Fibroblast of pulmonary artery (primary cell): ENCODE measurements at regions not wholly inside any gene's neighbourhood (a gene's known extent, or its start where the extent isn't known, plus 50 kb on each side); places are given as distances from the start of the nearest gene placed in this dataset.

ENCODE experiments used
- DNase-seq: peaks from one replicate; pipeline ENCODE4 v3.0.0-alpha.2; 2010; ENCODE audit warnings: low read depth
- H3K4me3 ChIP-seq: replicated peaks from 2 replicates; pipeline ENCODE4 v1.5.1; 2011; ENCODE audit warnings: low read depth, mild to moderate bottlenecking, control low read depth, low read length, moderate library complexity
- CTCF ChIP-seq: IDR thresholded peaks from 2 replicates; pipeline ENCODE4 v1.5.1; 2011; ENCODE audit warnings: mild to moderate bottlenecking, control low read depth, low read length, inconsistent platforms; ENCODE audit errors: missing control alignments

DNA sequence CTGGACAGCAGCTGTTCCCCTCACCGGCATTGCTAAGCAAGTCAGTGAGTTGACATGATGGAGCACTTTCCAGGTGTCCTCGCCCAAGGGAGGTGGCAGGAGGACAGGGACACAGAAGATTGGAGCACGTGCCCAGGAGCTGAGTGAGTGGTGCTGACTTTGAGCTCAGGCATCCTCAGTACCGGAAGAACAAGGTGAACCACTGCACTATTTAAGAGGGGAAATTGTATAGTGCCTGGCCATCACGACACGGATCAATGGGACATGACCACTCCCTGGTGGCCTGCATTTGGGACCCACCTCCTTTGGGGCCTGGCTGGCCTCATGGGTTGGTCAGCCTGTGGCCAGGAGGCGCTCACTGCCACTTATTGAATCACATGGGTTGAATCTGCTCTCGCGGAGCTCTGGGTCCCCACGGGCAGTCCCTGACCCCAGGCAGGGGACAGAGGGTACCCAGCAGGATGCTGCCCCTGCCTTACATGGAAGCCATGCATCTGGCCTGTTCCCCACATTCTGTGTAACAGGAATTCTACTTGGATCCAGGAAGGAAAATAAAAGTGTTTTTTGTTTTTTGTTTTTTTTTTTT is 206.9 kb upstream of the ZNF536 start:
- no peak for TF ChIP-seq CTCF

DNA sequence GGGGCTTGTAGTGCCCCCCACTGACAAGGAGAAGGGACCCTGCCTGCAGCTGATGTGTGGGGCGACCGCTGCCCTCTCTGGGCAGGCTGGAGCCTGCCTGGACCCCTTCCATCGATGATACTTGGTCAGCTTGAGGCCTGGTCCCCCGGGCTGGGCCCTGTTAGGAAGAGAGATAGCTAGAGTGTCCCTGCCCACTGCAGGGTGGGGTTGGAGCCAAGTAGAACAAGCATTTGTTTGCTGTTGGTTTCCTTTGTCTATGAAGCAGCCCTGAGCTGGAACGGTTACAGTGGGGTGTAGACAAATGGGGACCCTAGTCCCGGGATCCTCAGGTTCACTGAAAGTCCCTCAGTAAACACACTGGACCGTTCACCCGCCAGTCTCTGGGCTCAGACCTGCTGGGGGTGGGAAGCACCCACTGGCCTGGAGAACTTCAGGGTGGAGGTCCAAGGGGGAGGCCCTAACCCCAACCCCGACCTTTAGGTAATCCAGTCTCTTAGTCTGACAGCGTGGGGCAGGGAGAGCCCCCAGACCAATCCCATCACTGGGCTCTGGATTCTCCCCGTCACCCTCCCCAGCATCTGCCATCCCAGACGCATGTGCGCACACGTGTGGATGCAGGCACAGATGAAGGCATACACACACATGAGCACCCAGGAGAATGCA is 204.8 kb upstream of the ZNF536 start:
- no peak for DNase-seq
- no peak overlapping the region for H3K4me3 ChIP-seq
- TF ChIP-seq CTCF = no peak

More for the DNA sequence above, 206.9 kb upstream of the ZNF536 start:
- H3K4me3 ChIP-seq = no peak overlapping the region
- DNase-seq = no peak

- no peak for TF ChIP-seq CTCF
- DNase-seq = no peak
- no peak overlapping the region for H3K4me3 ChIP-seq
Observed at GRCh38 chr19:30167976-30168635, 204.1 kb upstream of the ZNF536 start.

GRCh38 chr19:30168760-30169159 is 203.4 kb upstream of the ZNF536 start:
- H3K4me3 ChIP-seq = no peak overlapping the region
- DNase-seq = no peak
- TF ChIP-seq CTCF = no peak

- no peak overlapping the region for H3K4me3 ChIP-seq
- no peak for DNase-seq
- TF ChIP-seq CTCF = no peak
Observed at GRCh38 chr19:30169196-30169900, 202.8 kb upstream of the ZNF536 start.

DNA sequence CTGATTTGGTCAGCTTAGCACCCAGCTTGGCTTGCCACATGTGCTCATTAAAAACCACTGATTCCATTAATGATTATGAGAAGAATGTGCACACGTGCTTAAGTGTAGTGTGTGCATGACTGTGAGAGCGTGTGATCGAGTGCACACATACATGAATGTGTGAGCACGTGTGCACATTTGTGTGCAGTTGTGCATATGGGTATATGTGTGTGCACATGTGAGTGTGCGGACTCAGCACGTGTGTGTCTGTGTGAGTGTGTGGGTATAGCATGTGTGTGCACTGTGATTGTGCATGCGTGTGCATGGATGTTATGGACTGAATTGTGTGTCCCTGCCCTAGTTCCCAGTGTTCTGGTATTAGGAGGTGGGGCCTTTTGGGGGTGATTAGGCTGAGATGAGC is 202.1 kb upstream of the ZNF536 start:
- no peak for TF ChIP-seq CTCF
- DNase-seq = no peak
- no peak overlapping the region for H3K4me3 ChIP-seq
